Middle frontal gyrus (tissue), 1 donor: ENCODE measurements at regions not wholly inside any gene's neighbourhood (a gene's known extent, or its start where the extent isn't known, plus 50 kb on each side); places are given as distances from the start of the nearest gene placed in this dataset.
"Not testable (repeated sequence)": the region's sequence is repeated elsewhere in the genome, so short reads cannot be mapped to it uniquely, and the experiment has no call there.

Source experiments
- DNase-seq: peaks from one replicate; pipeline ENCODE4 v3.0.0-alpha.2; 2015; ENCODE audit warnings: low spot score; ENCODE audit errors: extremely low spot score

- DNase-seq, result no peak
Observed at GRCh38 chr13:27327633-27328032, 57.0 kb downstream of the RASL11A start.

DNA sequence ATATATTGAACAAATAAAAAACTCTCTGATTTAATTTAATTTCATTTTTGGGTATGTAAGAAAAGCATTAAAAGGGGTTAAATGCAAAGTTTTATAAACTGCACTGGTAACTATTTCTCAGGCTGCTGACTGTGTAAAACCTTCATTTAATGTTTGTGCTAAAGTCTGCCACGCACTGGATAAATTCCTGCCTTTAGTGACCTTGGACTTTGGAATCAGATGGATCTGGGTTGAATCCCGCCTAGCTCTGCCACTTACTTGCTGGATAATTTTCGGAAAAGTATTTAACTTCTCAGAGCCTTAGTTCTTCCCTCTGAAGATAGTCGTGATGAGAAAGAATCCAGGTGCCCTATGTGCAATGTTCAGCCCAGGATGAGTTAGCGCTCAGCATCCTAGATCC is 58.6 kb downstream of the RASL11A start:
- no peak for DNase-seq

GRCh38 chr13:27334774-27335435 is 64.3 kb downstream of the RASL11A start:
- no peak for DNase-seq

DNA sequence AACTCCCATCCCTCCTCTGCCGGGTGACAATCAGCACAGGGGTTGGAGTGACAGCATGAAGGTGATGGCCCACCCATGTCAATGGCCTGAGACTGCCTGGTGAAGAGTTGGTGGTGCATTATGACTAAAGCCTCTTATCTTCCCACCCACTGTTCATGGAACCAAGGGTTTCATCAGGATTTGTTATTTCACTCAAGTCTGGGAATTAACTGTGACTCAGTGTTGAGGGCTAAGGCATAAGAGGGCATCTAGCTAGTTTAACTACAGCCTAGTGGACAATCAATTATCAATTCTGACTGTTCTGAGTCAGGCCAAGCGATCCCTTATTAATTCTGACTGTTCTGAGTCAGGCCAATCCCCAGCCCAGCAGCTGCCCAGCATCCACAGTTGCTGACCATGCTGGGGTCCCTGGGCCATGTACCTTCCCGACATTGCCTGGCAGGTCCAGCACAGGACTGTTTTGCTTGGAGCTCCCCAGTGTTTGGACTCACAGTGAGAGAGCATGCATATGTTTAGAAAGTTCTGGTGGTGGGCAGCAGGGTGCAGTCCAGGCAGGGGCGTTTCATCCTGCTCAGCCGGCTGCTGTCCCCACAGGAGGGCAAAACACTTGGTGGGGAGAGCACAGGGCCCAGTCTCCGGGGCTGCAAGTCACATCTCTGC is 65.5 kb downstream of the RASL11A start:
- DNase-seq, result no peak

DNA sequence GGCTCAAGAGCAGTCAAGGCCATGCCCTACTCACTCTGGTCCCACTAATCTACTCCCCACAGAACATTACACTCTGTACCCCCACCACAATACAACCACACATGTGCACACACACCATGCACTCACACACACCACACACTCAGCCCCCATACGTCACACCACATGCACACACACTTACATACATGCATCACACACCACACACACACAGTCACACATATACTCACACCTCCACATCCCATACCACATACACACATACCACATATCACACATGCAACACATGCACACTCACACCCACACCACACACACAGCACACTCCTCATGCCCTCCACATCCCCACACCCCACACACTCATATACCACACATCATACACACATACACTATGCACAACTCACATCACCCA is 67.6 kb downstream of the RASL11A start:
- no peak for DNase-seq

DNA sequence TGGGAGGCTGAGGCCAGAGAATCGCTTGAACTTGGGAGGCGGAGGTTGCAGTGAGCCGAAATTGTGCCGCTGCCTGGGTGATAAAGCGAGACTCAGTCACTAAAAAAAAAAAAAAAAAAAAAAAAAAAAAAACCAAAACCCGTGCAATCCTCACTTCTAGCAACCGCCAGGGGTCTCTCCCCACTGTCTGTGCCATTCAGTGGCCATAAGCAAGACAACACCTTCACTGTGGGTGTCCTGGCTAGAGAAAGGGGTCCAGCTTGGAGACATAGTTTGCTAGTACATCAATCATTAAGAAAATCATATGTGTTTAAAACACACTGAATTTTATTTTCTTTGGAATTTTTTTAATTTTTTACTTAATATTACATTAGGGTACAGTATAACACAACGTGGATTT is 68.2 kb downstream of the RASL11A start:
- DNase-seq, result no peak

DNA sequence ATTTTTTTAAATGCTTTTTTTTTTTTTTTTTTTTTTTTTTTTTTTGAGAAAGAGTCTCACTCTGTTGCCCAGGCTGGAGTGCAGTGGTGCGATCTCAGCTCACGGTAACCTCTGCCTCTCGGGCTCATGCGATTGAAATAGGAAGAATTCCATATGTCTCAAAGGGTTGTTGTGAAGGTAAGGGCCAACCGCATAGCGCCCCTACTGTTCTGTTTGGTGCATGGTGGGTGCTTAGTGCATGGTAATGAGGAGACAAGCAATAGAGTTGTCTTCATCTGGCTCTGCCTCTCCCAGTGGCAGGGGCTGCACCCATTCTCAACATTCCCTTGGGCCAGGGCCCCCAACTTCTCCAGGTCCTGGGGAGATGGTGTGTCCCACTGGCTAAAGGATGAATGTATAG is 68.7 kb downstream of the RASL11A start:
- no peak for DNase-seq

- no peak for DNase-seq
Observed at GRCh38 chr13:27341616-27342015, 71.0 kb downstream of the RASL11A start.

- no peak for DNase-seq
Observed at GRCh38 chr13:27347211-27347772, 76.7 kb downstream of the RASL11A start.

- DNase-seq, result no peak
Observed at GRCh38 chr13:27348461-27348860, 76.0 kb upstream of the GTF3A start.

GRCh38 chr13:27349458-27349857 is 75.0 kb upstream of the GTF3A start:
- DNase-seq, result no peak

DNA sequence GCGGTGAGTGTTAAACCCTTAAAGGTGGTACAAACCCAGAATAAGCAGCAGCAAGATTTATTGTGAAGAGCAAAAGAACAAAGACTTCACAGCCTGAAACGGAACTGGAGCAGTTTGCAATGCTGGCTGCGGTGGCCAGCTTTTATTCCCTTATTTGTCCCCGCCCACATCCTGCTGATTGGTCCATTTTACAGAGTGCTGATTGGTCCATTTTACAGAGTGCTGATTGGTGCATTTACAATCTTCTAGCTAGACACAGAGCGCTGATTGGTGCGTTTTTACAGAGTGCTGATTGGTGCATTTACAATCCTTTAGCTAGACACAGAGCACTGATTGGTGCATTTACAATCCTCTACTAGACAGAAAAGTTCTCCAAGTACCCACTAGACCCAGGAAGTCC is 73.6 kb upstream of the GTF3A start:
- DNase-seq, result not testable (repeated sequence)

DNA sequence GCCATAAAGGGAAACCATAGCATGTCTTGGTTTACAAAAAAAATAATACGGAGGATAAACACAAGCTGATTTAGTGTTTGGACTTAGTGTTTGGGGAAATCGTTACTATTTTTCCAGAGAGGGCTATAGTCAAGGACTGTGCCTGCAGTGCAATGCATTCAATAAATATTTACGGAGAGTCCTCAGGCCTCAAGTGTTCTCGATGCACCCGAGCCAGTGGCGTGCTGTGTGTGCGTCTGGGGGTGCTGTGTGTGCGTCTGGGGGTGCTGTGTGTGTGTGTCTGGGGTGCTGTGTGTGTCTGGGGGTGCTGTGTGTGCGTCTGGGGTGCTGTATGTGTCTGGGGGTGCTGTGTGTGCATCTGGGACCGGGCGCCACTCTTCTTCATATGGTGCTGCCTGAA is 71.7 kb upstream of the GTF3A start:
- no peak for DNase-seq

DNA sequence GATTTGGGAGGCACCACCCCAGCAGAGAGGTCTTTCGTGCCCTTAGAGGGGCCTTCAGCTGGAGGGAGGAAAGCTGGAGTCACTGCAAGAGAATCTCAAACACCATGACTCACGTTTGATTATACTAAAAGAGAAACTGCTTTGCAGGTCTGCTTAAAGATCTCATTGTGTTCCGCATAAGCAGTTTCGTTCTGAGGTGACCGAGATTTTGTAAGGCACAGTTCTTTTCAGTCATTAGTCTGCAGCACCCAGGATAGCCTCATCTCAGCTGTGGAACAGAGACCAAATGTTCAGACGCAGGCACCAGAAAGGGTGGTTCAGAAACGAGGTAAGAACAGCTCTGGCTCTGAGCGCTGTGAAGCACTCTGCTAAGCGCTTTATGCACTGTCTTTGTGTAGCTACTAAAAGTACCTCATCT is 71.2 kb upstream of the GTF3A start:
- DNase-seq, result no peak

- DNase-seq, result no peak
Observed at GRCh38 chr13:27353708-27354107, 70.7 kb upstream of the GTF3A start.

DNA sequence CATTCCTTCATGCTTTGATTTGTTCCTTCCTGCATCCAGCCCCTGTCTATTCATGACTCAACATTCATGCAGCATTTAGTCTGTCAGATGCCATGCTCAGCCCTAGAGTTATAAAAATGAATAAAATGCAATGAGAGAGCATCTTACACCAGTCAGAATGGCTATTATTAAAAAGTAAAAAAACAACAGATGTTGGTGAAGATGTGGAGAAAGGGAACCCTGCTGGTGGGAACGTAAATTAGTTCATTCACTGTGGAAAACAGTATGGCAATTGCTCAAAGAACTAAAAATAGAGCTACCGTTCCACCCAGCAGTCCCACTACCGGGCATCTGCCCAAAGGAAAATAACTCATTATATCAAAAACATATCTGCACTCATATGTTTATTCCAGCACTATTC is 70.0 kb upstream of the GTF3A start:
- no peak for DNase-seq

GRCh38 chr13:27355894-27356293 is 68.5 kb upstream of the GTF3A start:
- DNase-seq, result no peak

GRCh38 chr13:27358420-27358819 is 66.0 kb upstream of the GTF3A start:
- DNase-seq, result no peak

- DNase-seq, result peak; percentile 44
Observed at GRCh38 chr13:27359199-27359821, 65.1 kb upstream of the GTF3A start.

DNA sequence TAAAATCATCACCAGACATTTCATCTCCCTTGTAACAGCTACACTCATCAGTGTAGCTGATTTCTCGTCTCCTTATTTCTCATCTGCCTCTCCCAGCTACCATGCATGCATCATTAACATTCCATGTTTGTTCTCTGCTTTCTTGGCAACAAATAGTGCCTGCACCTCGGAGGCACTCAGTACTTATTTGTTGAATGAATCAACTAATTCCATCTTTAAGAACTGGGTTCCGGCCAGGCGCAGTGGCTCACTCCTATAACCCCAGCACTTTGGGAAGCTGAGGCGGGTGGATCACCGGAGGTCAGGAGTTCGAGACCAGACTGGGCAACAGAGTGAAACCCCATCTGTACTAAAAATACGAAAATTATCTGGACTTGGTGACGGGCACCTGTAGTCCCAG is 63.9 kb upstream of the GTF3A start:
- DNase-seq, result no peak

DNA sequence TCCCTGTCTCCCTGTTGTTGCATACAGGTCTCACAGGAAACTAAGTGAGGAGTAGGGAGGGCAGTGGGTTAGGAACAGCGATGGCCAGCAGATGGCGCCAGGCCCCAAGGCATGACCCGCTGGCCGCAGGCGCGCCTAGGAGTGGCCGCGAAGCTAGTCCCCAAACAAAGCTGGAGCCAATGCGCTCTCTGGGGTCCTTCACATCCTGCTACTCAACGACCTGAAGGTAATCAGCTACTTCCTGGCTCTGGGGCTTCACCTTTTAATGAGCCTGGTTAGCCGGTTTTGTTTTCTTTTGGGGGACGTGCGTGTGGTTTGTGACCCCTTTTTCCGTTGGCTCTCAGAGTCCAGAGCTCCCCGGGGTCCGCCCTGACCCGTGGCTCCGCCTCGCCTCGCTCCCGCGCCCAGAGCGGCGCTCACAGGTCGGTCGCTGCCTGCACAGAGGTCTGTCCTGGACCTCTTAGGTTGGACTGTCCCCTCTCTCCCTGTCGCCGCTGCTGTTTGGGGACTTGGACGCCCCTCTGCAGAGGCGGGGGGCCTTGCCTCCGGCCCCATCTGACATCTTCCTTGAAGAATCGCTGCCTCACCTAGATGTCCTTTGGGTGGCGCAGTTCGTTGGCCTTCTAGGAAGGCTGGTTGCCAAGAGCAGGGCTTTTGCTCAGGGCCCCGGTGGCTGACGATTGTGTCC is 62.2 kb upstream of the GTF3A start:
- peak; percentile 67 for DNase-seq

GRCh38 chr13:27363637-27364036 is 60.8 kb upstream of the GTF3A start:
- not testable (repeated sequence) for DNase-seq
